ENCODE measurements at regions not wholly inside any gene's neighbourhood (a gene's known extent, or its start where the extent isn't known, plus 50 kb on each side); places are given as distances from the start of the nearest gene placed in this dataset.

- Histone ChIP-seq H3K4me3 (ENCODE audit: low read length) (no peak overlapping the region), H3K9me3 (ENCODE audit: control insufficient read depth, low read length) (no peaks in the 10 kb centered on the region), H3K9ac (ENCODE audit: low read length) (no peak overlapping the region), H3K27me3 (ENCODE audit: control insufficient read depth, insufficient read depth, low read length) (peaks cover 23% of the 10 kb centered on the region), H3K36me3 (ENCODE audit: control insufficient read depth, insufficient read depth, low read length) (no peaks in the 10 kb centered on the region), H3K4me1 (ENCODE audit: control insufficient read depth, insufficient read depth, low read length) (no peaks in the 10 kb centered on the region)
Observed at GRCh38 chr17:74116087-74116717, 87.3 kb upstream of the RPL38 start.

- Histone ChIP-seq H3K4me3 (ENCODE audit: low read length) (no peak overlapping the region), H3K9ac (ENCODE audit: low read length) (no peak overlapping the region), H3K27me3 (ENCODE audit: control insufficient read depth, insufficient read depth, low read length) (peaks cover 23% of the 10 kb centered on the region), H3K36me3 (ENCODE audit: control insufficient read depth, insufficient read depth, low read length) (no peaks in the 10 kb centered on the region), H3K4me1 (ENCODE audit: control insufficient read depth, insufficient read depth, low read length) (no peaks in the 10 kb centered on the region), H3K9me3 (ENCODE audit: control insufficient read depth, low read length) (no peaks in the 10 kb centered on the region)
Observed at GRCh38 chr17:74117087-74117698, 86.3 kb upstream of the RPL38 start.

GRCh38 chr17:74117999-74118421, 85.5 kb upstream of the RPL38 start:
- H3K4me3 ChIP-seq (ENCODE audit: low read length): no peak overlapping the region
- H3K36me3 ChIP-seq (ENCODE audit: control insufficient read depth, insufficient read depth, low read length): no peaks in the 10 kb centered on the region
- no peaks in the 10 kb centered on the region for H3K9me3 ChIP-seq (ENCODE audit: control insufficient read depth, low read length)
- peaks cover 23% of the 10 kb centered on the region for H3K27me3 ChIP-seq (ENCODE audit: control insufficient read depth, insufficient read depth, low read length)
- H3K4me1 ChIP-seq (ENCODE audit: control insufficient read depth, insufficient read depth, low read length): no peaks in the 10 kb centered on the region
- H3K9ac ChIP-seq (ENCODE audit: low read length): no peak overlapping the region

- H3K4me1 ChIP-seq (ENCODE audit: control insufficient read depth, insufficient read depth, low read length): no peaks in the 10 kb centered on the region
- no peaks in the 10 kb centered on the region for H3K9me3 ChIP-seq (ENCODE audit: control insufficient read depth, low read length)
- peaks cover 23% of the 10 kb centered on the region for H3K27me3 ChIP-seq (ENCODE audit: control insufficient read depth, insufficient read depth, low read length)
- H3K4me3 ChIP-seq (ENCODE audit: low read length): no peak overlapping the region
- H3K9ac ChIP-seq (ENCODE audit: low read length): no peak overlapping the region
- H3K36me3 ChIP-seq (ENCODE audit: control insufficient read depth, insufficient read depth, low read length): no peaks in the 10 kb centered on the region
Observed at GRCh38 chr17:74118504-74118903, 85.0 kb upstream of the RPL38 start.

GRCh38 chr17:74119049-74119580, 84.4 kb upstream of the RPL38 start:
- Histone ChIP-seq H3K9me3 (ENCODE audit: control insufficient read depth, low read length) (no peaks in the 10 kb centered on the region), H3K4me3 (ENCODE audit: low read length) (no peak overlapping the region), H3K36me3 (ENCODE audit: control insufficient read depth, insufficient read depth, low read length) (no peaks in the 10 kb centered on the region), H3K27me3 (ENCODE audit: control insufficient read depth, insufficient read depth, low read length) (peaks cover 23% of the 10 kb centered on the region), H3K9ac (ENCODE audit: low read length) (no peak overlapping the region), H3K4me1 (ENCODE audit: control insufficient read depth, insufficient read depth, low read length) (no peaks in the 10 kb centered on the region)

- no peaks in the 10 kb centered on the region for H3K9me3 ChIP-seq (ENCODE audit: control insufficient read depth, low read length)
- H3K36me3 ChIP-seq (ENCODE audit: control insufficient read depth, insufficient read depth, low read length): no peaks in the 10 kb centered on the region
- H3K9ac ChIP-seq (ENCODE audit: low read length): no peak overlapping the region
- H3K4me3 ChIP-seq (ENCODE audit: low read length): no peak overlapping the region
- peaks cover 19% of the 10 kb centered on the region for H3K27me3 ChIP-seq (ENCODE audit: control insufficient read depth, insufficient read depth, low read length)
- H3K4me1 ChIP-seq (ENCODE audit: control insufficient read depth, insufficient read depth, low read length): no peaks in the 10 kb centered on the region
Observed at GRCh38 chr17:74119965-74120364, 83.5 kb upstream of the RPL38 start.

GRCh38 chr17:74123350-74123749, 80.1 kb upstream of the RPL38 start:
- Histone ChIP-seq H3K36me3 (ENCODE audit: control insufficient read depth, insufficient read depth, low read length) (no peaks in the 10 kb centered on the region), H3K27me3 (ENCODE audit: control insufficient read depth, insufficient read depth, low read length) (peaks cover 6% of the 10 kb centered on the region), H3K9me3 (ENCODE audit: control insufficient read depth, low read length) (no peaks in the 10 kb centered on the region), H3K4me3 (ENCODE audit: low read length) (no peak overlapping the region), H3K9ac (ENCODE audit: low read length) (no peak overlapping the region), H3K4me1 (ENCODE audit: control insufficient read depth, insufficient read depth, low read length) (no peaks in the 10 kb centered on the region)

GRCh38 chr17:74123866-74124444, 79.5 kb upstream of the RPL38 start:
- Histone ChIP-seq H3K36me3 (ENCODE audit: control insufficient read depth, insufficient read depth, low read length) (no peaks in the 10 kb centered on the region), H3K4me3 (ENCODE audit: low read length) (no peak overlapping the region), H3K9me3 (ENCODE audit: control insufficient read depth, low read length) (no peaks in the 10 kb centered on the region), H3K9ac (ENCODE audit: low read length) (no peak overlapping the region), H3K4me1 (ENCODE audit: control insufficient read depth, insufficient read depth, low read length) (no peaks in the 10 kb centered on the region), H3K27me3 (ENCODE audit: control insufficient read depth, insufficient read depth, low read length) (peaks cover 1% of the 10 kb centered on the region)

- Histone ChIP-seq H3K4me3 (ENCODE audit: low read length) (no peak overlapping the region), H3K9ac (ENCODE audit: low read length) (no peak overlapping the region), H3K9me3 (ENCODE audit: control insufficient read depth, low read length) (no peaks in the 10 kb centered on the region), H3K4me1 (ENCODE audit: control insufficient read depth, insufficient read depth, low read length) (no peaks in the 10 kb centered on the region), H3K36me3 (ENCODE audit: control insufficient read depth, insufficient read depth, low read length) (no peaks in the 10 kb centered on the region), H3K27me3 (ENCODE audit: control insufficient read depth, insufficient read depth, low read length) (peaks cover 1% of the 10 kb centered on the region)
Observed at GRCh38 chr17:74125156-74125555, 78.3 kb upstream of the RPL38 start.

GRCh38 chr17:74126179-74126900, 77.1 kb upstream of the RPL38 start:
- Histone ChIP-seq H3K4me3 (ENCODE audit: low read length) (no peak overlapping the region), H3K36me3 (ENCODE audit: control insufficient read depth, insufficient read depth, low read length) (no peaks in the 10 kb centered on the region), H3K27me3 (ENCODE audit: control insufficient read depth, insufficient read depth, low read length) (peaks cover 4% of the 10 kb centered on the region), H3K9me3 (ENCODE audit: control insufficient read depth, low read length) (no peaks in the 10 kb centered on the region), H3K9ac (ENCODE audit: low read length) (no peak overlapping the region), H3K4me1 (ENCODE audit: control insufficient read depth, insufficient read depth, low read length) (no peaks in the 10 kb centered on the region)

GRCh38 chr17:74126959-74127358, 76.5 kb upstream of the RPL38 start:
- H3K9me3 ChIP-seq (ENCODE audit: control insufficient read depth, low read length): no peaks in the 10 kb centered on the region
- peaks cover 4% of the 10 kb centered on the region for H3K27me3 ChIP-seq (ENCODE audit: control insufficient read depth, insufficient read depth, low read length)
- H3K4me3 ChIP-seq (ENCODE audit: low read length): no peak overlapping the region
- H3K36me3 ChIP-seq (ENCODE audit: control insufficient read depth, insufficient read depth, low read length): no peaks in the 10 kb centered on the region
- H3K9ac ChIP-seq (ENCODE audit: low read length): no peak overlapping the region
- H3K4me1 ChIP-seq (ENCODE audit: control insufficient read depth, insufficient read depth, low read length): no peaks in the 10 kb centered on the region
